Adrenal gland (tissue), 5 donors: ENCODE measurements at regions not wholly inside any gene's neighbourhood (a gene's known extent, or its start where the extent isn't known, plus 50 kb on each side); places are given as distances from the start of the nearest gene placed in this dataset.

Source experiments
- POLR2A ChIP-seq, 2 donors: fragments of 450-650 bp; IDR thresholded peaks; one replicate each; pipeline ENCODE4 v1.6.1; 2017; ENCODE audit warnings: antibody characterized with exemption in 2 of 2, mild to moderate bottlenecking in 2 of 2, moderate library complexity in 1 of 2
- TF ChIP-seq, protein P1 (sequence below), 6 experiments: fragments of 450-650 bp in 4 of 6; fragments of 200-600 bp in 2 of 6; sonication (generic) in 1 of 6; IDR thresholded peaks; 1 replicate in 5 of 6; 2 replicates in 1 of 6; pipeline versions ENCODE4 v1.5.1 to v1.8.0; 2016 to 2021; ENCODE audit warnings: antibody characterized with exemption in 6 of 6, mild to moderate bottlenecking in 2 of 6, moderate library complexity in 1 of 6
- donor health status: DM: no; HTN: no; CAD: no.

DNA sequence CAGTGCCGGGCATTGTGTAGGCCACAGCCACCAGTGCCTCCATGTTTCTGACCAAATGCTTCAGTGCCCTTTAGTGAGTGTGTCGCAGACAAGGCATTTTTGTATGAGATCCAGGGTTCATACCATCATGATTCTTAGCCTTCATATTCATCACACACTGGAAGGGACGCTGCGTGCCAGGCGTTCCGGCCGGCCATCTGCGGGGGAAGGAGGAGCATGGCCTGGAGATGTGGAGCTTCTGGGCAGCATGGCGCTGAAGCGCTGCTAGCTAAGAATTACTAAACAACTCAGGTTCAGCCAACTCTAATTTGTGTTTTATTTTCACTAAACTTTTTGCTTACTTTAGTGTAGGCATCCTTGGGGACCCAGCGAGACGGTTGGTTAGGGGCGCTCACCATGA, 111.4 kb upstream of the EXOC2 start:
- TF ChIP-seq, protein P1, sequence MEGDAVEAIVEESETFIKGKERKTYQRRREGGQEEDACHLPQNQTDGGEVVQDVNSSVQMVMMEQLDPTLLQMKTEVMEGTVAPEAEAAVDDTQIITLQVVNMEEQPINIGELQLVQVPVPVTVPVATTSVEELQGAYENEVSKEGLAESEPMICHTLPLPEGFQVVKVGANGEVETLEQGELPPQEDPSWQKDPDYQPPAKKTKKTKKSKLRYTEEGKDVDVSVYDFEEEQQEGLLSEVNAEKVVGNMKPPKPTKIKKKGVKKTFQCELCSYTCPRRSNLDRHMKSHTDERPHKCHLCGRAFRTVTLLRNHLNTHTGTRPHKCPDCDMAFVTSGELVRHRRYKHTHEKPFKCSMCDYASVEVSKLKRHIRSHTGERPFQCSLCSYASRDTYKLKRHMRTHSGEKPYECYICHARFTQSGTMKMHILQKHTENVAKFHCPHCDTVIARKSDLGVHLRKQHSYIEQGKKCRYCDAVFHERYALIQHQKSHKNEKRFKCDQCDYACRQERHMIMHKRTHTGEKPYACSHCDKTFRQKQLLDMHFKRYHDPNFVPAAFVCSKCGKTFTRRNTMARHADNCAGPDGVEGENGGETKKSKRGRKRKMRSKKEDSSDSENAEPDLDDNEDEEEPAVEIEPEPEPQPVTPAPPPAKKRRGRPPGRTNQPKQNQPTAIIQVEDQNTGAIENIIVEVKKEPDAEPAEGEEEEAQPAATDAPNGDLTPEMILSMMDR (IDR thresholded peaks at IDR 0.05): no peak
- no peak for TF ChIP-seq POLR2A (IDR thresholded peaks at IDR 0.05)
